ENCODE measurements at regions not wholly inside any gene's neighbourhood (a gene's known extent, or its start where the extent isn't known, plus 50 kb on each side); places are given as distances from the start of the nearest gene placed in this dataset.

- no peak for TF ChIP-seq MAX (IDR thresholded peaks at IDR 0.05)
- no peak for TF ChIP-seq EZH2 (IDR thresholded peaks at IDR 0.05; ENCODE audit: low read depth, low read length, severe bottlenecking)
- no peak for TF ChIP-seq ZNF274 (IDR thresholded peaks at IDR 0.05; ENCODE audit: borderline replicate concordance, extremely low read depth, low read length)
- no peak for TF ChIP-seq ATF3 (IDR thresholded peaks at IDR 0.05; ENCODE audit: insufficient read depth, low read depth, low read length)
- TF ChIP-seq KDM1A (IDR thresholded peaks at IDR 0.05; ENCODE audit: borderline replicate concordance, low read length) = no peak
- TF ChIP-seq CTCF (IDR thresholded peaks at IDR 0.05; ENCODE audit: control extremely low read depth in 1 of 3, insufficient read depth in 1 of 3, low read depth in 1 of 3, low read length in 3 of 3) = no peak
- TF ChIP-seq EP300 (IDR thresholded peaks at IDR 0.05; ENCODE audit: borderline replicate concordance in 1 of 2, low read depth in 2 of 2, low read length in 2 of 2) = no peak
- no peak for TF ChIP-seq SP4 (IDR thresholded peaks at IDR 0.05; ENCODE audit: low read length)
- no peak for TF ChIP-seq POLR2AphosphoS5 (IDR thresholded peaks at IDR 0.05; ENCODE audit: low read depth, low read length)
- TF ChIP-seq POLR2A (IDR thresholded peaks at IDR 0.05; ENCODE audit: control extremely low read depth in 1 of 2, low read depth in 2 of 2, low read length in 2 of 2) = no peak
- no peak for TF ChIP-seq YY1 (IDR thresholded peaks at IDR 0.05; ENCODE audit: low read depth, low read length)
Measured at GRCh38 chr1:222068937-222069336, 327.0 kb upstream of the DUSP10 start.

All from H1 (cell line).